ENCODE measurements at regions not wholly inside any gene's neighbourhood (a gene's known extent, or its start where the extent isn't known, plus 50 kb on each side); places are given as distances from the start of the nearest gene placed in this dataset.
"Not testable (repeated sequence)": the region's sequence is repeated elsewhere in the genome, so short reads cannot be mapped to it uniquely, and the experiment has no call there.

- DNase-seq: no peak
Measured at GRCh38 chr13:58660826-58661225, 1029.3 kb downstream of the PCDH17 start.

GRCh38 chr13:58666331-58666730 is 1034.8 kb downstream of the PCDH17 start:
- DNase-seq: no peak

GRCh38 chr13:58667096-58667495 is 1035.6 kb downstream of the PCDH17 start:
- DNase-seq: no peak

- DNase-seq: no peak
Measured at GRCh38 chr13:58680115-58680514, 1048.6 kb downstream of the PCDH17 start.

- DNase-seq: no peak
Measured at GRCh38 chr13:58682616-58683015, 1051.1 kb downstream of the PCDH17 start.

GRCh38 chr13:58687148-58687547 is 1055.6 kb downstream of the PCDH17 start:
- DNase-seq: no peak

- no peak for DNase-seq
Measured at GRCh38 chr13:58698531-58698930, 1067.0 kb downstream of the PCDH17 start.

GRCh38 chr13:58704953-58705352 is 1073.4 kb downstream of the PCDH17 start:
- peak; percentile 36 for DNase-seq

GRCh38 chr13:58706421-58706820 is 1074.9 kb downstream of the PCDH17 start:
- no peak for DNase-seq

GRCh38 chr13:58712191-58712590 is 1080.6 kb downstream of the PCDH17 start:
- DNase-seq: no peak

GRCh38 chr13:58714016-58714415 is 1082.5 kb downstream of the PCDH17 start:
- DNase-seq: not testable (repeated sequence)

- DNase-seq: no peak
Measured at GRCh38 chr13:58721273-58721672, 1089.7 kb downstream of the PCDH17 start.

- DNase-seq: no peak
Measured at GRCh38 chr13:58728126-58728525, 1096.6 kb downstream of the PCDH17 start.

- no peak for DNase-seq
Measured at GRCh38 chr13:58729361-58729760, 1097.8 kb downstream of the PCDH17 start.

- DNase-seq: no peak
Measured at GRCh38 chr13:58744686-58745085, 1113.1 kb downstream of the PCDH17 start.

GRCh38 chr13:58767566-58767965 is 1136.0 kb downstream of the PCDH17 start:
- no peak for DNase-seq

- DNase-seq: no peak
Measured at GRCh38 chr13:58773280-58773859, 1141.8 kb downstream of the PCDH17 start.

- no peak for DNase-seq
Measured at GRCh38 chr13:58782736-58783135, 1151.2 kb downstream of the PCDH17 start.

- DNase-seq: no peak
Measured at GRCh38 chr13:58792854-58793253, 1161.3 kb downstream of the PCDH17 start.

GRCh38 chr13:58795715-58796114 is 1164.2 kb downstream of the PCDH17 start:
- no peak for DNase-seq

- DNase-seq: peak; percentile 75
Measured at GRCh38 chr13:58804832-58805231, 1173.3 kb downstream of the PCDH17 start.

- DNase-seq: no peak
Measured at GRCh38 chr13:58806401-58806800, 1174.9 kb downstream of the PCDH17 start.

GRCh38 chr13:58823701-58824100 is 1192.2 kb downstream of the PCDH17 start:
- no peak for DNase-seq

- DNase-seq: no peak
Measured at GRCh38 chr13:58827904-58828303, 1196.4 kb downstream of the PCDH17 start.

GRCh38 chr13:58830841-58831240 is 1199.3 kb downstream of the PCDH17 start:
- no peak for DNase-seq

- no peak for DNase-seq
Measured at GRCh38 chr13:58838615-58839014, 1207.1 kb downstream of the PCDH17 start.
